Endodermal cell (in vitro differentiated cells): ENCODE measurements at regions not wholly inside any gene's neighbourhood (a gene's known extent, or its start where the extent isn't known, plus 50 kb on each side); places are given as distances from the start of the nearest gene placed in this dataset.

Experiments used
- DNase-seq: peaks from one replicate; pipeline ENCODE4 v3.0.0-alpha.2; 2017
- H3K27ac ChIP-seq: 2 replicates; pipeline ENCODE4 v1.5.1; 2013; ENCODE audit warnings: mild to moderate bottlenecking, low read depth, low read length, moderate library complexity
- H3K27me3 ChIP-seq: 2 replicates; pipeline ENCODE4 v1.6.1; 2013; ENCODE audit warnings: mild to moderate bottlenecking, low read length, moderate library complexity; ENCODE audit not compliant: insufficient read depth, control insufficient read depth, poor library complexity, severe bottlenecking
- H3K36me3 ChIP-seq: 2 replicates; pipeline ENCODE4 v1.7.0; 2013; ENCODE audit warnings: mild to moderate bottlenecking, low read length, moderate library complexity; ENCODE audit not compliant: control insufficient read depth, insufficient read depth
- H3K4me1 ChIP-seq: one replicate; pipeline ENCODE4 v1.7.0; 2013; ENCODE audit warnings: low read length; ENCODE audit not compliant: control insufficient read depth, insufficient read depth
- H3K4me3 ChIP-seq: 2 replicates; pipeline ENCODE4 v1.5.1; 2013; ENCODE audit warnings: mild to moderate bottlenecking, low read length, moderate library complexity
- H3K9ac ChIP-seq: 2 replicates; pipeline ENCODE4 v1.6.1; 2013; ENCODE audit warnings: mild to moderate bottlenecking, low read length, moderate library complexity; ENCODE audit not compliant: poor library complexity, severe bottlenecking; ENCODE audit errors: extremely low read depth
- H3K9me3 ChIP-seq: 2 replicates; pipeline ENCODE4 v1.6.1; 2013; ENCODE audit warnings: mild to moderate bottlenecking, low read length, moderate library complexity; ENCODE audit not compliant: control insufficient read depth
- H3K27ac Mint-ChIP-seq: 2 replicates; pipeline ENCODE4 v1.8.0; 2020; ENCODE audit warnings: mixed read lengths
- H3K27me3 Mint-ChIP-seq: 2 replicates; pipeline ENCODE4 v1.8.0; 2021; ENCODE audit warnings: mild to moderate bottlenecking, mixed read lengths; ENCODE audit not compliant: insufficient read depth
- H3K36me3 Mint-ChIP-seq: 2 replicates; pipeline ENCODE4 v1.8.0; 2020; ENCODE audit warnings: low read depth, mixed read lengths
- H3K4me1 Mint-ChIP-seq: 2 replicates; pipeline ENCODE4 v1.8.0; 2020; ENCODE audit warnings: mixed read lengths
- H3K4me3 Mint-ChIP-seq: 2 replicates; pipeline ENCODE4 v1.8.0; 2020; ENCODE audit warnings: mild to moderate bottlenecking, moderate library complexity, mixed read lengths
- H3K9me3 Mint-ChIP-seq: 2 replicates; pipeline ENCODE4 v1.8.0; 2020; ENCODE audit warnings: mild to moderate bottlenecking, mixed read lengths
- CTCF ChIP-seq: fragments of 200-600 bp; sonication (generic); conservative IDR thresholded peaks from 2 replicates; pipeline ENCODE4 v1.5.0; 2021; ENCODE audit warnings: antibody characterized with exemption, mild to moderate bottlenecking
- WGBS, 2 experiments: methylation state at CpG; one replicate each; pipeline versions ENCODE4 v1.1.5 to v1.1.7; 2013; ENCODE audit warnings: missing lambda C conversion rate in 2 of 2, mixed read lengths in 1 of 2; ENCODE audit not compliant: insufficient coverage in 1 of 2, insufficient read length in 1 of 2; 5-methylcytosine and 5-hydroxymethylcytosine counted together

GRCh38 chr15:77682564-77682963 lies 49.9 kb upstream of the LINGO1 start:
- Histone ChIP-seq H3K9me3 (no peaks in the 10 kb centered on the region), H3K36me3 (no peaks in the 10 kb centered on the region), H3K27ac (no peak overlapping the region), H3K9ac (no peak overlapping the region), H3K4me3 (no peak overlapping the region), H3K4me1 (no peaks in the 10 kb centered on the region), H3K27me3 (no peaks in the 10 kb centered on the region)
- Mint-ChIP-seq H3K27ac (no peak overlapping the region), H3K4me1 (peaks cover 5% of the 10 kb centered on the region), H3K9me3 (no peaks in the 10 kb centered on the region), H3K4me3 (no peak overlapping the region), H3K36me3 (no peaks in the 10 kb centered on the region), H3K27me3 (peaks cover 3% of the 10 kb centered on the region)
- no peak for DNase-seq
- TF ChIP-seq CTCF = no peak
- WGBS, 2 experiments = 40 to 84% methylated on average over 1 to 9 of the region's 9 CpGs
